ENCODE measurements at regions not wholly inside any gene's neighbourhood (a gene's known extent, or its start where the extent isn't known, plus 50 kb on each side); places are given as distances from the start of the nearest gene placed in this dataset.

DNA sequence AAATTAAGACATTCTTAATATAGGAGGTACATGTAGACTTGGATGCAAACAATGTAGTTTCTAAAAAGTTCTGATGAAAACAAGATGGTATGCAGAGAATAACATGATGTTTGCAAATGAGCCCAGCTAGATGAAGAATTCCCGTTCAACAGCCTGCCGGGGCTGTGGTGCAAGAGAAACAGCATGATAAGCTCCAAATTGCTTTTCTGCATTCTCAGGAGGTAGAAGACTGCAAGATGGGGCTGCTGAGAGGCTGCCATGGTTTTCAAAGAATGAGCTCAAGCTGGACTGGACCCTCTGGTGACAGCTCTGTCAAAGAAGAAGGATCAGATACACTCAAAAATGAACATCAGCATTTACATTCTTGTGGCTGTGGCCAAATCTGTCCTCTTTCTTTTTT is 73.4 kb upstream of the PALS2 start:
- TF ChIP-seq, protein P1, sequence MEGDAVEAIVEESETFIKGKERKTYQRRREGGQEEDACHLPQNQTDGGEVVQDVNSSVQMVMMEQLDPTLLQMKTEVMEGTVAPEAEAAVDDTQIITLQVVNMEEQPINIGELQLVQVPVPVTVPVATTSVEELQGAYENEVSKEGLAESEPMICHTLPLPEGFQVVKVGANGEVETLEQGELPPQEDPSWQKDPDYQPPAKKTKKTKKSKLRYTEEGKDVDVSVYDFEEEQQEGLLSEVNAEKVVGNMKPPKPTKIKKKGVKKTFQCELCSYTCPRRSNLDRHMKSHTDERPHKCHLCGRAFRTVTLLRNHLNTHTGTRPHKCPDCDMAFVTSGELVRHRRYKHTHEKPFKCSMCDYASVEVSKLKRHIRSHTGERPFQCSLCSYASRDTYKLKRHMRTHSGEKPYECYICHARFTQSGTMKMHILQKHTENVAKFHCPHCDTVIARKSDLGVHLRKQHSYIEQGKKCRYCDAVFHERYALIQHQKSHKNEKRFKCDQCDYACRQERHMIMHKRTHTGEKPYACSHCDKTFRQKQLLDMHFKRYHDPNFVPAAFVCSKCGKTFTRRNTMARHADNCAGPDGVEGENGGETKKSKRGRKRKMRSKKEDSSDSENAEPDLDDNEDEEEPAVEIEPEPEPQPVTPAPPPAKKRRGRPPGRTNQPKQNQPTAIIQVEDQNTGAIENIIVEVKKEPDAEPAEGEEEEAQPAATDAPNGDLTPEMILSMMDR (IDR thresholded peaks at IDR 0.05 in 4 of 5, conservative IDR thresholded peaks at IDR 0.05 in 1 of 5) = no peak
- TF ChIP-seq POLR2A (IDR thresholded peaks at IDR 0.05) = no peak

All from gastrocnemius medialis (tissue), 4 donors.